ENCODE measurements at regions not wholly inside any gene's neighbourhood (a gene's known extent, or its start where the extent isn't known, plus 50 kb on each side); places are given as distances from the start of the nearest gene placed in this dataset.
"Not testable (repeated sequence)": the region's sequence is repeated elsewhere in the genome, so short reads cannot be mapped to it uniquely, and the experiment has no call there.

GRCh38 chr7:57524197-57524596, 74.2 kb downstream of the ZNF716 start:
- H3K27ac ChIP-seq; H3K27me3 ChIP-seq; H3K4me3 ChIP-seq; H3K9me3 ChIP-seq; H3K4me1 ChIP-seq; DNase-seq; H3K36me3 ChIP-seq (ENCODE audit: low read depth, missing control alignments); intact Hi-C loops (cut with DNase I; ENCODE audit: low total_unique reads): not testable (repeated sequence)
- WGBS, 2 donors, result 47 to 58% methylated on average over 3 of the region's 3 CpGs

- no peak overlapping the region for H3K4me3 ChIP-seq
- TF ChIP-seq CTCF (IDR thresholded peaks at IDR 0.05), result no peak
- TF ChIP-seq POLR2A (IDR thresholded peaks at IDR 0.05), result no peak
Observed at GRCh38 chr7:57529931-57530330, 80.0 kb downstream of the ZNF716 start.

GRCh38 chr7:57540634-57541033, 90.7 kb downstream of the ZNF716 start:
- H3K4me1 ChIP-seq; H3K9me3 ChIP-seq; DNase-seq; H3K36me3 ChIP-seq (ENCODE audit: low read depth, missing control alignments); intact Hi-C loops (cut with DNase I; ENCODE audit: low total_unique reads); H3K27me3 ChIP-seq; H3K4me3 ChIP-seq; H3K27ac ChIP-seq: not testable (repeated sequence)
- WGBS, 2 donors, result 80 to 83% methylated on average over 4 of the region's 4 CpGs

More at GRCh38 chr7:57529931-57530330, 80.0 kb downstream of the ZNF716 start:
- no peaks in the 10 kb centered on the region for H3K27me3 ChIP-seq
- H3K27ac ChIP-seq, result no peak overlapping the region
- no peak for DNase-seq
- WGBS, 2 donors, result 51 to 70% methylated on average over 2 of the region's 2 CpGs
- no peaks in the 10 kb centered on the region for H3K4me1 ChIP-seq
- H3K9me3 ChIP-seq, result no peaks in the 10 kb centered on the region
- H3K36me3 ChIP-seq (ENCODE audit: low read depth, missing control alignments), result no peaks in the 10 kb centered on the region
- intact Hi-C loops (cut with DNase I; ENCODE audit: low total_unique reads), result no loop called here

GRCh38 chr7:57542331-57542730, 92.4 kb downstream of the ZNF716 start:
- H3K36me3 ChIP-seq (ENCODE audit: low read depth, missing control alignments); H3K4me3 ChIP-seq; H3K27me3 ChIP-seq; H3K9me3 ChIP-seq; H3K4me1 ChIP-seq; DNase-seq; intact Hi-C loops (cut with DNase I; ENCODE audit: low total_unique reads); H3K27ac ChIP-seq: not testable (repeated sequence)
- WGBS, 2 donors, result 88 to 96% methylated on average over 1 of the region's 1 CpG

GRCh38 chr7:57547351-57547750, 97.4 kb downstream of the ZNF716 start:
- intact Hi-C loops (cut with DNase I; ENCODE audit: low total_unique reads); H3K27ac ChIP-seq; DNase-seq; H3K36me3 ChIP-seq (ENCODE audit: low read depth, missing control alignments); H3K4me3 ChIP-seq; H3K4me1 ChIP-seq; H3K27me3 ChIP-seq; H3K9me3 ChIP-seq: not testable (repeated sequence)
- 61 to 75% methylated on average over 2 of the region's 2 CpGs for WGBS, 2 donors

- WGBS, 2 donors, result 60 to 80% methylated on average over 2 of the region's 2 CpGs
- H3K27ac ChIP-seq; intact Hi-C loops (cut with DNase I; ENCODE audit: low total_unique reads): not testable (repeated sequence)
Observed at GRCh38 chr7:57549961-57550360, 100.0 kb downstream of the ZNF716 start.

GRCh38 chr7:57555687-57556086, 105.7 kb downstream of the ZNF716 start:
- H3K4me1 ChIP-seq; DNase-seq; H3K27ac ChIP-seq; H3K9me3 ChIP-seq; intact Hi-C loops (cut with DNase I; ENCODE audit: low total_unique reads); H3K36me3 ChIP-seq (ENCODE audit: low read depth, missing control alignments); H3K27me3 ChIP-seq; H3K4me3 ChIP-seq: not testable (repeated sequence)
- WGBS, 2 donors, result 82 to 90% methylated on average over 2 of the region's 2 CpGs

More at GRCh38 chr7:57549961-57550360, 100.0 kb downstream of the ZNF716 start:
- DNase-seq; H3K27me3 ChIP-seq; H3K9me3 ChIP-seq; H3K4me3 ChIP-seq; H3K4me1 ChIP-seq; H3K36me3 ChIP-seq (ENCODE audit: low read depth, missing control alignments): not testable (repeated sequence)

GRCh38 chr7:57579454-57579853, 129.5 kb downstream of the ZNF716 start:
- no peaks in the 10 kb centered on the region for H3K4me1 ChIP-seq
- no peak for TF ChIP-seq POLR2A (IDR thresholded peaks at IDR 0.05)
- TF ChIP-seq CTCF (IDR thresholded peaks at IDR 0.05), result no peak
- peak overlapping the region in 1 of 2 donors; percentile 41 for H3K4me3 ChIP-seq
- no peak overlapping the region for H3K27ac ChIP-seq
- H3K9me3 ChIP-seq, result no peaks in the 10 kb centered on the region
- peak; percentile 56 for DNase-seq
- no peaks in the 10 kb centered on the region for H3K36me3 ChIP-seq (ENCODE audit: low read depth, missing control alignments)
- WGBS, 2 donors, result 31 to 66% methylated on average over 15 of the region's 15 CpGs
- intact Hi-C loops (cut with DNase I; ENCODE audit: low total_unique reads), result no loop called here
- H3K27me3 ChIP-seq, result no peaks in the 10 kb centered on the region

Measured in testis (tissue), 2 donors.